Endodermal cell (in vitro differentiated cells): ENCODE measurements at regions not wholly inside any gene's neighbourhood (a gene's known extent, or its start where the extent isn't known, plus 50 kb on each side); places are given as distances from the start of the nearest gene placed in this dataset.

Experiments
- DNase-seq: peaks from one replicate; pipeline ENCODE4 v3.0.0-alpha.2; 2017
- H3K27ac ChIP-seq: 2 replicates; pipeline ENCODE4 v1.5.1; 2013; ENCODE audit warnings: mild to moderate bottlenecking, low read depth, low read length, moderate library complexity
- H3K27me3 ChIP-seq: 2 replicates; pipeline ENCODE4 v1.6.1; 2013; ENCODE audit warnings: mild to moderate bottlenecking, low read length, moderate library complexity; ENCODE audit not compliant: insufficient read depth, control insufficient read depth, poor library complexity, severe bottlenecking
- H3K36me3 ChIP-seq: 2 replicates; pipeline ENCODE4 v1.7.0; 2013; ENCODE audit warnings: mild to moderate bottlenecking, low read length, moderate library complexity; ENCODE audit not compliant: control insufficient read depth, insufficient read depth
- H3K4me1 ChIP-seq: one replicate; pipeline ENCODE4 v1.7.0; 2013; ENCODE audit warnings: low read length; ENCODE audit not compliant: control insufficient read depth, insufficient read depth
- H3K4me3 ChIP-seq: 2 replicates; pipeline ENCODE4 v1.5.1; 2013; ENCODE audit warnings: mild to moderate bottlenecking, low read length, moderate library complexity
- H3K9ac ChIP-seq: 2 replicates; pipeline ENCODE4 v1.6.1; 2013; ENCODE audit warnings: mild to moderate bottlenecking, low read length, moderate library complexity; ENCODE audit not compliant: poor library complexity, severe bottlenecking; ENCODE audit errors: extremely low read depth
- H3K9me3 ChIP-seq: 2 replicates; pipeline ENCODE4 v1.6.1; 2013; ENCODE audit warnings: mild to moderate bottlenecking, low read length, moderate library complexity; ENCODE audit not compliant: control insufficient read depth
- H3K27ac Mint-ChIP-seq: 2 replicates; pipeline ENCODE4 v1.8.0; 2020; ENCODE audit warnings: mixed read lengths
- H3K27me3 Mint-ChIP-seq: 2 replicates; pipeline ENCODE4 v1.8.0; 2021; ENCODE audit warnings: mild to moderate bottlenecking, mixed read lengths; ENCODE audit not compliant: insufficient read depth
- H3K36me3 Mint-ChIP-seq: 2 replicates; pipeline ENCODE4 v1.8.0; 2020; ENCODE audit warnings: low read depth, mixed read lengths
- H3K4me1 Mint-ChIP-seq: 2 replicates; pipeline ENCODE4 v1.8.0; 2020; ENCODE audit warnings: mixed read lengths
- H3K4me3 Mint-ChIP-seq: 2 replicates; pipeline ENCODE4 v1.8.0; 2020; ENCODE audit warnings: mild to moderate bottlenecking, moderate library complexity, mixed read lengths
- H3K9me3 Mint-ChIP-seq: 2 replicates; pipeline ENCODE4 v1.8.0; 2020; ENCODE audit warnings: mild to moderate bottlenecking, mixed read lengths
- WGBS, 2 experiments: methylation state at CpG; one replicate each; pipeline versions ENCODE4 v1.1.5 to v1.1.7; 2013; ENCODE audit warnings: missing lambda C conversion rate in 2 of 2, mixed read lengths in 1 of 2; ENCODE audit not compliant: insufficient coverage in 1 of 2, insufficient read length in 1 of 2; 5-methylcytosine and 5-hydroxymethylcytosine counted together
- TF ChIP-seq, protein P1 (sequence below): fragments of 200-600 bp; sonication (generic); conservative IDR thresholded peaks from 2 replicates; pipeline ENCODE4 v1.5.0; 2021; ENCODE audit warnings: antibody characterized with exemption, mild to moderate bottlenecking

DNA sequence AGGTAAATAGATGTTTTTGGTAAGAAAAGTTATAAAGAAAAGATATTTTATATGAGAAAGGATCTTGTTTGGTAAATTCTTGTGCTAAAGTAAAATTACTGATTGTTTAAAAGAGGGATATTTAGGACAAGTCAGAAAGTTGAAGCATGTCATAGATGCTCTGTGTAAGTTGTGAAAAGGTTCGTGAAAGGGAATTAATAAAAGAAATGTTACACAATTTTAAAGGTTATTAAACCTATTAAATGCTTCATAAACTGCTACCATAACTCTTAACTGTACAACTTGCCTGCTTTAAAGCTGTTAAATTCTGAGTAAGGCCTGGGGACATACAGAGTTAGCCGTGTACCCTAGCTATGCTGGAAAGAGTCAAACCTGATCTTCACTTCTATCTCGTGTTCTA, 634.1 kb downstream of the ACTR3B start:
- Histone ChIP-seq H3K9ac (no peak overlapping the region), H3K4me1 (no peaks in the 10 kb centered on the region), H3K4me3 (peak overlapping the region; percentile 47), H3K36me3 (no peaks in the 10 kb centered on the region), H3K27ac (no peak overlapping the region), H3K9me3 (peaks cover 98% of the 10 kb centered on the region), H3K27me3 (no peaks in the 10 kb centered on the region)
- no peaks in the 10 kb centered on the region for H3K36me3 Mint-ChIP-seq
- TF ChIP-seq, protein P1, sequence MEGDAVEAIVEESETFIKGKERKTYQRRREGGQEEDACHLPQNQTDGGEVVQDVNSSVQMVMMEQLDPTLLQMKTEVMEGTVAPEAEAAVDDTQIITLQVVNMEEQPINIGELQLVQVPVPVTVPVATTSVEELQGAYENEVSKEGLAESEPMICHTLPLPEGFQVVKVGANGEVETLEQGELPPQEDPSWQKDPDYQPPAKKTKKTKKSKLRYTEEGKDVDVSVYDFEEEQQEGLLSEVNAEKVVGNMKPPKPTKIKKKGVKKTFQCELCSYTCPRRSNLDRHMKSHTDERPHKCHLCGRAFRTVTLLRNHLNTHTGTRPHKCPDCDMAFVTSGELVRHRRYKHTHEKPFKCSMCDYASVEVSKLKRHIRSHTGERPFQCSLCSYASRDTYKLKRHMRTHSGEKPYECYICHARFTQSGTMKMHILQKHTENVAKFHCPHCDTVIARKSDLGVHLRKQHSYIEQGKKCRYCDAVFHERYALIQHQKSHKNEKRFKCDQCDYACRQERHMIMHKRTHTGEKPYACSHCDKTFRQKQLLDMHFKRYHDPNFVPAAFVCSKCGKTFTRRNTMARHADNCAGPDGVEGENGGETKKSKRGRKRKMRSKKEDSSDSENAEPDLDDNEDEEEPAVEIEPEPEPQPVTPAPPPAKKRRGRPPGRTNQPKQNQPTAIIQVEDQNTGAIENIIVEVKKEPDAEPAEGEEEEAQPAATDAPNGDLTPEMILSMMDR = no peak
- no peaks in the 10 kb centered on the region for H3K4me1 Mint-ChIP-seq
- no peaks in the 10 kb centered on the region for H3K27me3 Mint-ChIP-seq
- H3K4me3 Mint-ChIP-seq = no peak overlapping the region
- 77 to 78% methylated on average over 2 to 3 of the region's 3 CpGs for WGBS, 2 experiments
- H3K27ac Mint-ChIP-seq = no peak overlapping the region
- H3K9me3 Mint-ChIP-seq = peaks cover 96% of the 10 kb centered on the region
- DNase-seq = no peak

DNA sequence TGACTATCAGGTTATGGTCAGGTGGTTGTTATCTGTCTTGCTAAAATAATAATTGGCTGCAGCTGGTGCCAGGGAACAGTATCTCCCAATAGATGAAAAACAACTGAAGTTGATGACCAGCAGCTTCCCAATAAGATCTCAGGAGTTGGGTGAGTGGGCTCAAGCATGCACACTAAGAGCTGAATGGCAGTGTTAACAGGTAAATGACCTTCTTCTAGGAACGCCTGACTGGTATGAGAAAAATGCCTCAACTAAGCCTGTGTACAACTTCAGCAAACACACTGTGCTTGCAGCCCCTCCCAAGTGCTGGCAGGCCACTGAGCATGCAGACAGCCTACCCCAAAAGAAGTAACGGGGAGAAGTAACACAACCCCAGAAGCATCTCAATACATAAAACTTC, 636.9 kb downstream of the ACTR3B start:
- no peaks in the 10 kb centered on the region for H3K27me3 Mint-ChIP-seq
- H3K27me3 ChIP-seq = no peaks in the 10 kb centered on the region

DNA sequence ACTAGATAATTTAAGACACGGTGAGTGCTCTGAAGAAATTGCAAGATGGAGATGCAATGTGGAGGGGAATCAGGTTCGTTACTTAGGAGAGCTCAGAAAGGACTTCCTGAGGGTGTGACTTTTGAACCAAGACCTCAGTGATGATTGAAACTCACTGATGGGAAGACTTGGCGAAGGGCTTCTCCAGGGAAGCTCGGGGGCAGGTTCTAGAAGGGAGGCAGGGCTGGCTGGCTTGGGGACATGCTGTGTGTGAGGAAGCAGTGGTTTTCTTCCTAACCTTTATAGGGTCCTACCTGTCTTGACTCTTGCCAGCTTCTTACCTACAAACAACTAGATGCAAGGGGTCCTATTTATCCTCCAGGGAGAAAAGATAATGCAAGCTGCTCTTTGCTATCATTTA, 637.9 kb downstream of the ACTR3B start:
- no peak overlapping the region for H3K4me3 ChIP-seq
- H3K4me1 ChIP-seq = no peaks in the 10 kb centered on the region
- TF ChIP-seq, protein P1 = no peak
- no peaks in the 10 kb centered on the region for H3K4me1 Mint-ChIP-seq
- H3K36me3 ChIP-seq = no peaks in the 10 kb centered on the region
- 69 to 78% methylated on average over 2 to 4 of the region's 4 CpGs for WGBS, 2 experiments
- H3K9me3 ChIP-seq = peaks cover 92% of the 10 kb centered on the region
- no peak overlapping the region for H3K27ac Mint-ChIP-seq
- H3K27me3 Mint-ChIP-seq = no peaks in the 10 kb centered on the region
- H3K36me3 Mint-ChIP-seq = no peaks in the 10 kb centered on the region
- no peak overlapping the region for H3K4me3 Mint-ChIP-seq
- no peak overlapping the region for H3K27ac ChIP-seq
- peaks cover 96% of the 10 kb centered on the region for H3K9me3 Mint-ChIP-seq
- no peaks in the 10 kb centered on the region for H3K27me3 ChIP-seq
- DNase-seq = no peak
- no peak overlapping the region for H3K9ac ChIP-seq

More for the DNA sequence above, 636.9 kb downstream of the ACTR3B start:
- Histone ChIP-seq H3K27ac (no peak overlapping the region), H3K4me3 (no peak overlapping the region), H3K36me3 (no peaks in the 10 kb centered on the region), H3K4me1 (no peaks in the 10 kb centered on the region), H3K9ac (no peak overlapping the region), H3K9me3 (peaks cover 97% of the 10 kb centered on the region)
- TF ChIP-seq, protein P1 = no peak
- Mint-ChIP-seq H3K36me3 (no peaks in the 10 kb centered on the region), H3K4me1 (no peaks in the 10 kb centered on the region), H3K27ac (no peak overlapping the region), H3K9me3 (peaks cover 96% of the 10 kb centered on the region), H3K4me3 (no peak overlapping the region)
- DNase-seq = no peak
- 83 to 90% methylated on average over 1 to 2 of the region's 2 CpGs for WGBS, 2 experiments
